ENCODE measurements at regions not wholly inside any gene's neighbourhood (a gene's known extent, or its start where the extent isn't known, plus 50 kb on each side); places are given as distances from the start of the nearest gene placed in this dataset.

GRCh38 chr10:113977174-113977573, 66.5 kb upstream of the ADRB1 start:
- TF ChIP-seq MAX (IDR thresholded peaks at IDR 0.05) (no peak), POLR2A (IDR thresholded peaks at IDR 0.05; ENCODE audit: borderline replicate concordance, extremely low read depth, insufficient read depth, insufficient read length) (no peak), EZH2 (IDR thresholded peaks at IDR 0.05) (no peak)
